K562 (cell line): ENCODE measurements at regions not wholly inside any gene's neighbourhood (a gene's known extent, or its start where the extent isn't known, plus 50 kb on each side); places are given as distances from the start of the nearest gene placed in this dataset.

Source experiments
- ATAC-seq: fragments of 200-7000 bp; cut with Tn5 transposase; 3 replicates; pipeline ENCODE4 v1.9.1; 2020; ENCODE audit warnings: moderate library complexity
- BruUV-seq: library from RNA; stranded (reverse); fragments of 400-500 nt; replicated peaks from 2 replicates; lab custom pipeline; 2021; lab: Mats Ljungman, UMichigan
- CTCF ChIA-PET: fragments of 300-600 bp; formaldehyde crosslinking; extraction: SDS; loops from one replicate; lab custom pipeline; 2021; ENCODE audit warnings: low intra/inter-chr PET ratio; lab: Yijun Ruan, JAX
- POLR2A ChIA-PET: fragments of 300-600, 350-650 bp; sonication (Branson Sonifier 250); formaldehyde crosslinking; extraction: SDS; loops from one replicate; lab custom pipeline; 2021; ENCODE audit warnings: antibody characterized with exemption, inconsistent platforms; lab: Yijun Ruan, JAX
- DNase-seq, 4 experiments: peaks; one replicate each; pipeline versions ENCODE4 v3.0.0 to v3.0.0-alpha.2; 2011 to 2018; ENCODE audit warnings: low spot score in 3 of 4, mixed read lengths in 3 of 4; ENCODE audit errors: extremely low read depth in 1 of 4
- FAIRE-seq: peaks from 2 replicates; lab custom pipeline; 2011; peaks lifted over from hg19 to GRCh38; lab: Jason Lieb, UNC
- H2AFZ ChIP-seq: 2 replicates; pipeline ENCODE4 v1.6.0; 2011; ENCODE audit warnings: low read depth, low read length, control low read depth, inconsistent platforms
- H3K27ac ChIP-seq: fragments of 200-600 bp; 3 replicates; pipeline ENCODE4 v1.8.0; 2011; ENCODE audit warnings: low read depth, mild to moderate bottlenecking, control low read depth, inconsistent platforms, low read length, moderate library complexity, mixed read lengths; ENCODE audit errors: extremely low read depth
- H3K27me3 ChIP-seq, 2 experiments: fragments of 300-600 bp in 1 of 2; 2 replicates in 1 of 2; 3 replicates in 1 of 2; pipeline versions ENCODE4 v1.6.0 to v1.8.0; 2011; ENCODE audit warnings: inconsistent platforms in 2 of 2, low read length in 2 of 2, mild to moderate bottlenecking in 1 of 2, mixed read lengths in 1 of 2, moderate library complexity in 1 of 2; ENCODE audit not compliant: control insufficient read depth in 2 of 2, insufficient read depth in 2 of 2
- H3K36me3 ChIP-seq: fragments of 300-600 bp; 3 replicates; pipeline ENCODE4 v1.8.0; 2011; ENCODE audit warnings: mild to moderate bottlenecking, low read length, inconsistent platforms; ENCODE audit not compliant: control insufficient read depth, insufficient read depth
- H3K4me1 ChIP-seq, 2 experiments: fragments of 200-600 bp in 1 of 2; replicated peaks in 1 of 2; 2 replicates in 1 of 2; 3 replicates in 1 of 2; pipeline versions ENCODE4 v1.5.1 to v1.8.0; 2011; ENCODE audit warnings: inconsistent platforms in 2 of 2, low read length in 2 of 2, mild to moderate bottlenecking in 1 of 2, mixed read lengths in 1 of 2, moderate library complexity in 1 of 2; ENCODE audit not compliant: control insufficient read depth in 2 of 2, insufficient read depth in 2 of 2
- H3K4me2 ChIP-seq: 2 replicates; pipeline ENCODE4 v1.6.1; 2011; ENCODE audit warnings: low read length, control low read depth, inconsistent platforms, mixed read lengths; ENCODE audit not compliant: insufficient read depth
- H3K4me3 ChIP-seq: fragments of 200-600 bp; sonication (generic), shearing (Covaris generic); 2 replicates; pipeline ENCODE4 v1.5.1; 2016; ENCODE audit warnings: control low read depth, inconsistent platforms
- H3K79me2 ChIP-seq: fragments of 200-600 bp; 3 replicates; pipeline ENCODE4 v1.8.0; 2011; ENCODE audit warnings: low read length, inconsistent platforms; ENCODE audit not compliant: control insufficient read depth, insufficient read depth
- H3K9ac ChIP-seq, 2 experiments: 2 replicates each; pipeline versions ENCODE4 v1.6.0 to v1.6.1; 2011; ENCODE audit warnings: low read depth in 2 of 2, low read length in 2 of 2, control low read depth in 1 of 2, inconsistent platforms in 1 of 2, mild to moderate bottlenecking in 1 of 2, mixed read lengths in 1 of 2; ENCODE audit not compliant: insufficient read depth in 1 of 2
- H3K9me1 ChIP-seq: one replicate; pipeline ENCODE4 v1.6.0; 2011; ENCODE audit warnings: inconsistent platforms, mild to moderate bottlenecking, low read length, moderate library complexity; ENCODE audit not compliant: control insufficient read depth, insufficient read depth
- H3K9me3 ChIP-seq: replicated peaks from 2 replicates; pipeline ENCODE4 v1.5.1; 2011; ENCODE audit warnings: low read depth, low read length, inconsistent platforms; ENCODE audit not compliant: control insufficient read depth, insufficient read depth
- H4K20me1 ChIP-seq: replicated peaks from 2 replicates; pipeline ENCODE4 v1.6.1; 2011; ENCODE audit warnings: low read length, inconsistent platforms, mixed read lengths; ENCODE audit not compliant: control insufficient read depth, insufficient read depth
- BMI1 ChIP-seq: fragments of 150-350 bp; IDR thresholded peaks from 2 replicates; pipeline ENCODE4 v1.6.1; 2014; ENCODE audit warnings: low read length
- CC2D1A ChIP-seq: fragments of 450-650 bp; IDR thresholded peaks from 2 replicates; pipeline ENCODE4 v1.6.1; 2017; ENCODE audit warnings: mild to moderate bottlenecking
- GMEB1 ChIP-seq: fragments of 250-450 bp; sonication (Bioruptor Pico); IDR thresholded peaks from 2 replicates; pipeline ENCODE4 v1.4.0; 2020; ENCODE audit warnings: mild to moderate bottlenecking
- IFI16 ChIP-seq: fragments of 250-450 bp; sonication (Bioruptor Pico); IDR thresholded peaks from 2 replicates; pipeline ENCODE4 v2.1.2; 2022; ENCODE audit warnings: mild to moderate bottlenecking, inconsistent platforms
- MCM7 ChIP-seq, 2 experiments: fragments of 450-650 bp; IDR thresholded peaks; 2 replicates each; pipeline ENCODE4 v1.6.1; 2016 to 2018
- PBX2 ChIP-seq, 2 experiments: IDR thresholded peaks in 1 of 2; conservative IDR thresholded peaks in 1 of 2; 2 replicates each; pipeline ENCODE4 v1.6.1; 2016; ENCODE audit warnings: low read depth in 2 of 2, mild to moderate bottlenecking in 1 of 2, missing compliant biosample characterization in 1 of 2, missing genetic modification characterization in 1 of 2, moderate library complexity in 1 of 2
- POLR3G ChIP-seq: IDR thresholded peaks from 2 replicates; pipeline ENCODE4 v1.6.1; 2011; ENCODE audit not compliant: insufficient read length, insufficient replicate concordance; ENCODE audit errors: extremely low read depth
- ZNF395 ChIP-seq: fragments of 200-800 bp; sonication (Bioruptor generic); IDR thresholded peaks from 2 replicates; pipeline ENCODE4 v1.6.1; 2017; ENCODE audit warnings: missing genetic modification characterization, missing compliant biosample characterization
- WGBS: fragments of 100-300 bp; shearing (Covaris generic); methylation state at CpG from one replicate; pipeline ENCODE4 v1.1.6; 2016; ENCODE audit warnings: low coverage, mixed read lengths; ENCODE audit not compliant: insufficient coverage; ENCODE audit errors: missing lambda C conversion rate; 5-methylcytosine and 5-hydroxymethylcytosine counted together
- in situ Hi-C: fragments of 300-500 bp; cut with MboI; formaldehyde crosslinking; loops from 4 replicates; pipeline ENCODE4 v1.15.0; 2018; ENCODE audit warnings: inconsistent platforms, mixed read lengths
- intact Hi-C: fragments of 100-400 bp; cut with micrococcal nuclease; formaldehyde crosslinking; loops from 2 replicates; pipeline ENCODE4 v1.14.2; 2022

GRCh38 chr1:79744746-79745145 lies 738.2 kb upstream of the ADGRL4 start:
- H3K27ac ChIP-seq: no peak overlapping the region
- no peak overlapping the region for H3K9ac ChIP-seq
- no peaks in the 10 kb centered on the region for H3K4me1 ChIP-seq
- DNase-seq: no peak
- H3K9me3 ChIP-seq: no peaks in the 10 kb centered on the region
- H3K9me1 ChIP-seq: no peaks in the 10 kb centered on the region
- no peaks in the 10 kb centered on the region for H3K27me3 ChIP-seq
- in situ Hi-C loops (no loop called here), intact Hi-C loops (no loop called here)
- no peaks in the 10 kb centered on the region for H3K36me3 ChIP-seq
- ChIA-PET CTCF (no interaction called here), POLR2A (no interaction called here)
- ATAC-seq: no peak
- H2AFZ ChIP-seq: no peak overlapping the region
- 0% methylated on average over 1 of the region's 1 CpG for WGBS
- H4K20me1 ChIP-seq: no peaks in the 10 kb centered on the region
- no peak overlapping the region for H3K4me2 ChIP-seq
- H3K4me3 ChIP-seq: no peak overlapping the region
- no TSS peak for BruUV-seq
- TF ChIP-seq BMI1 (no peak), IFI16 (CRISPR knock-in tag) (no peak), CC2D1A (no peak), POLR3G (no peak), PBX2 (CRISPR knock-in tag; IDR thresholded peaks at IDR 0.05; ENCODE audit: low read depth) (no peak), PBX2 (tag; conservative IDR thresholded peaks at IDR 0.05; ENCODE audit: low read depth) (no peak), MCM7 (IDR thresholded peaks at IDR 0.05) (no peak), ZNF395 (CRISPR knock-in tag) (no peak), GMEB1 (no peak)
- FAIRE-seq: no peak
- no peaks in the 10 kb centered on the region for H3K79me2 ChIP-seq
